ENCODE measurements at regions not wholly inside any gene's neighbourhood (a gene's known extent, or its start where the extent isn't known, plus 50 kb on each side); places are given as distances from the start of the nearest gene placed in this dataset.
"Not testable (repeated sequence)": the region's sequence is repeated elsewhere in the genome, so short reads cannot be mapped to it uniquely, and the experiment has no call there.

- DNase-seq: peak; percentile 9
These were observed 273.9 kb upstream of the ZNF32 start for GRCh38 chr10:43922335-43923280.

GRCh38 chr10:43921881-43922280 is 273.2 kb upstream of the ZNF32 start:
- DNase-seq: no peak

- DNase-seq: no peak
These were observed 272.8 kb upstream of the ZNF32 start for GRCh38 chr10:43921478-43921877.

- DNase-seq: not testable (repeated sequence)
These were observed 271.6 kb upstream of the ZNF32 start for GRCh38 chr10:43920236-43920758.

- DNase-seq: no peak
These were observed 265.1 kb upstream of the ZNF32 start for GRCh38 chr10:43913676-43914235.

- no peak for DNase-seq
These were observed 263.8 kb upstream of the ZNF32 start for GRCh38 chr10:43912469-43912868.

- no peak for DNase-seq
These were observed 257.8 kb upstream of the ZNF32 start for GRCh38 chr10:43906490-43906889.

GRCh38 chr10:43905512-43906236 is 257.0 kb upstream of the ZNF32 start:
- no peak for DNase-seq

- no peak for DNase-seq
These were observed 256.2 kb upstream of the ZNF32 start for GRCh38 chr10:43904844-43905243.

- DNase-seq: no peak
These were observed 255.6 kb upstream of the ZNF32 start for GRCh38 chr10:43904301-43904700.

GRCh38 chr10:43903451-43903850 is 254.8 kb upstream of the ZNF32 start:
- no peak for DNase-seq

- no peak for DNase-seq
These were observed 254.2 kb upstream of the ZNF32 start for GRCh38 chr10:43902842-43903241.

- DNase-seq: no peak
These were observed 253.2 kb upstream of the ZNF32 start for GRCh38 chr10:43901744-43902504.

- no peak for DNase-seq
These were observed 252.6 kb upstream of the ZNF32 start for GRCh38 chr10:43901302-43901701.

- no peak for DNase-seq
These were observed 251.9 kb upstream of the ZNF32 start for GRCh38 chr10:43900571-43900970.

- no peak for DNase-seq
These were observed 250.7 kb upstream of the ZNF32 start for GRCh38 chr10:43899224-43899959.

GRCh38 chr10:43898592-43898991 is 249.9 kb upstream of the ZNF32 start:
- DNase-seq: no peak

- DNase-seq: no peak
These were observed 249.2 kb upstream of the ZNF32 start for GRCh38 chr10:43897765-43898419.

- DNase-seq: no peak
These were observed 243.5 kb upstream of the ZNF32 start for GRCh38 chr10:43892062-43892770.

GRCh38 chr10:43891241-43891640 is 242.6 kb upstream of the ZNF32 start:
- no peak for DNase-seq

- DNase-seq: no peak
These were observed 241.4 kb upstream of the ZNF32 start for GRCh38 chr10:43890124-43890523.
